ENCODE measurements at regions not wholly inside any gene's neighbourhood (a gene's known extent, or its start where the extent isn't known, plus 50 kb on each side); places are given as distances from the start of the nearest gene placed in this dataset.

- Histone ChIP-seq H3K9me3 (ENCODE audit: control insufficient read depth, insufficient read depth, low read length) (peaks cover 18% of the 10 kb centered on the region), H3K4me3 (ENCODE audit: low read depth, low read length) (no peak overlapping the region), H3K27ac (ENCODE audit: low read depth, low read length) (no peak overlapping the region), H3K27me3 (ENCODE audit: control insufficient read depth, insufficient read depth, low read length) (no peaks in the 10 kb centered on the region)
- ChIA-PET POLR2A (no interaction called here), CTCF (no interaction called here)
- no peak for TF ChIP-seq CTCF (IDR thresholded peaks at IDR 0.05; ENCODE audit: low read depth, low read length)
- DNase-seq (ENCODE audit: low read depth, low spot score), result no peak
These were observed 470.9 kb upstream of the STXBP6 start for GRCh38 chr14:25520821-25521220.

GRCh38 chr14:25518364-25518763, 468.4 kb upstream of the STXBP6 start:
- peaks cover 26% of the 10 kb centered on the region for H3K9me3 ChIP-seq (ENCODE audit: control insufficient read depth, insufficient read depth, low read length)

GRCh38 chr14:25516838-25517237, 466.9 kb upstream of the STXBP6 start:
- Histone ChIP-seq H3K27ac (ENCODE audit: low read depth, low read length) (no peak overlapping the region), H3K27me3 (ENCODE audit: control insufficient read depth, insufficient read depth, low read length) (no peaks in the 10 kb centered on the region), H3K4me3 (ENCODE audit: low read depth, low read length) (no peak overlapping the region), H3K9me3 (ENCODE audit: control insufficient read depth, insufficient read depth, low read length) (peaks cover 29% of the 10 kb centered on the region)
- POLR2A ChIA-PET, result no interaction called here
- DNase-seq (ENCODE audit: low read depth, low spot score), result no peak
- TF ChIP-seq CTCF (IDR thresholded peaks at IDR 0.05; ENCODE audit: low read depth, low read length), result no peak
- CTCF ChIA-PET, result no interaction called here

More at GRCh38 chr14:25518364-25518763, 468.4 kb upstream of the STXBP6 start:
- H3K27ac ChIP-seq (ENCODE audit: low read depth, low read length), result no peak overlapping the region
- no peak for DNase-seq (ENCODE audit: low read depth, low spot score)
- CTCF ChIA-PET, result no interaction called here
- no peak overlapping the region for H3K4me3 ChIP-seq (ENCODE audit: low read depth, low read length)
- POLR2A ChIA-PET, result no interaction called here
- no peaks in the 10 kb centered on the region for H3K27me3 ChIP-seq (ENCODE audit: control insufficient read depth, insufficient read depth, low read length)
- TF ChIP-seq CTCF (IDR thresholded peaks at IDR 0.05; ENCODE audit: low read depth, low read length), result no peak

GRCh38 chr14:25508845-25509244, 458.9 kb upstream of the STXBP6 start:
- H3K4me3 ChIP-seq (ENCODE audit: low read depth, low read length), result no peak overlapping the region
- POLR2A ChIA-PET, result no interaction called here

GRCh38 chr14:25501749-25502148, 451.8 kb upstream of the STXBP6 start:
- DNase-seq (ENCODE audit: low read depth, low spot score), result no peak

More at GRCh38 chr14:25508845-25509244, 458.9 kb upstream of the STXBP6 start:
- Histone ChIP-seq H3K27ac (ENCODE audit: low read depth, low read length) (no peak overlapping the region), H3K27me3 (ENCODE audit: control insufficient read depth, insufficient read depth, low read length) (no peaks in the 10 kb centered on the region), H3K9me3 (ENCODE audit: control insufficient read depth, insufficient read depth, low read length) (peaks cover 13% of the 10 kb centered on the region; the same call in 1 of the 2 replicates)
- TF ChIP-seq CTCF (IDR thresholded peaks at IDR 0.05; ENCODE audit: low read depth, low read length), result no peak
- no peak for DNase-seq (ENCODE audit: low read depth, low spot score)
- CTCF ChIA-PET, result no interaction called here

More at GRCh38 chr14:25501749-25502148, 451.8 kb upstream of the STXBP6 start:
- TF ChIP-seq CTCF (IDR thresholded peaks at IDR 0.05; ENCODE audit: low read depth, low read length), result no peak
- CTCF ChIA-PET, result no interaction called here
- H3K4me3 ChIP-seq (ENCODE audit: low read depth, low read length), result no peak overlapping the region
- H3K27me3 ChIP-seq (ENCODE audit: control insufficient read depth, insufficient read depth, low read length), result no peaks in the 10 kb centered on the region
- H3K27ac ChIP-seq (ENCODE audit: low read depth, low read length), result no peak overlapping the region
- peaks cover 16% of the 10 kb centered on the region for H3K9me3 ChIP-seq (ENCODE audit: control insufficient read depth, insufficient read depth, low read length)
- POLR2A ChIA-PET, result no interaction called here

All from AG04450 (cell line).